Lung (tissue), 11 donors: ENCODE measurements at regions not wholly inside any gene's neighbourhood (a gene's known extent, or its start where the extent isn't known, plus 50 kb on each side); places are given as distances from the start of the nearest gene placed in this dataset.

Source experiments
- ATAC-seq: fragments of 200-7000 bp; cut with Tn5 transposase; one replicate; pipeline ENCODE4 v1.9.1; 2020; ENCODE audit warnings: moderate number of reproducible peaks; ENCODE audit not compliant: insufficient read depth, low FRiP score
- DNase-seq, 3 donors: peaks; one replicate each; pipeline ENCODE4 v3.0.0-alpha.2; 2013 to 2017
- H3K27ac ChIP-seq, 2 donors: one replicate each; pipeline ENCODE4 v1.5.1; 2013; ENCODE audit warnings: mild to moderate bottlenecking in 2 of 2, moderate library complexity in 2 of 2, control low read depth in 1 of 2, inconsistent platforms in 1 of 2, low read depth in 1 of 2, low read length in 1 of 2
- H3K27me3 ChIP-seq, 3 donors: one replicate each; pipeline ENCODE4 v1.5.1; 2013; ENCODE audit warnings: low read length in 2 of 3; ENCODE audit not compliant: control insufficient read depth in 3 of 3, insufficient read depth in 3 of 3
- H3K36me3 ChIP-seq, 4 donors: one replicate each; pipeline ENCODE4 v1.5.1; 2013; ENCODE audit warnings: low read length in 4 of 4, mild to moderate bottlenecking in 1 of 4, moderate library complexity in 1 of 4; ENCODE audit not compliant: control insufficient read depth in 4 of 4, insufficient read depth in 4 of 4
- H3K4me1 ChIP-seq, 5 donors: one replicate each; pipeline ENCODE4 v1.5.1; 2013; ENCODE audit warnings: low read length in 5 of 5, mild to moderate bottlenecking in 2 of 5, moderate library complexity in 1 of 5; ENCODE audit not compliant: control insufficient read depth in 5 of 5, insufficient read depth in 5 of 5
- H3K4me3 ChIP-seq: one replicate; pipeline ENCODE4 v1.5.1; 2013; ENCODE audit warnings: mild to moderate bottlenecking, control low read depth, moderate library complexity
- H3K9ac ChIP-seq, 2 donors: one replicate each; pipeline ENCODE4 v1.5.1; 2013; ENCODE audit warnings: low read length in 2 of 2, control low read depth in 1 of 2; ENCODE audit not compliant: insufficient read depth in 1 of 2
- H3K9me3 ChIP-seq, 4 donors: one replicate each; pipeline ENCODE4 v1.5.1; 2013; ENCODE audit warnings: low read length in 3 of 4, mild to moderate bottlenecking in 1 of 4, moderate library complexity in 1 of 4; ENCODE audit not compliant: control insufficient read depth in 4 of 4, insufficient read depth in 3 of 4
- CTCF ChIP-seq: IDR thresholded peaks from 2 replicates; pipeline ENCODE4 v1.5.1; 2012; ENCODE audit warnings: mild to moderate bottlenecking; ENCODE audit errors: control extremely low read depth, extremely low read depth
- WGBS, 2 donors: extraction: QIAGEN DNeasy Blood & Tissue Kit; methylation state at CpG; one replicate each; pipeline ENCODE4 v1.1.7; 2013; 5-methylcytosine and 5-hydroxymethylcytosine counted together
- donor health status: control.
- donor health status: control.
- donor health status: Bipolar disorder and iron deficiency.
- donor health status: healthy.
- donor health status: DM: yes; HTN: yes; CAD: no.

DNA sequence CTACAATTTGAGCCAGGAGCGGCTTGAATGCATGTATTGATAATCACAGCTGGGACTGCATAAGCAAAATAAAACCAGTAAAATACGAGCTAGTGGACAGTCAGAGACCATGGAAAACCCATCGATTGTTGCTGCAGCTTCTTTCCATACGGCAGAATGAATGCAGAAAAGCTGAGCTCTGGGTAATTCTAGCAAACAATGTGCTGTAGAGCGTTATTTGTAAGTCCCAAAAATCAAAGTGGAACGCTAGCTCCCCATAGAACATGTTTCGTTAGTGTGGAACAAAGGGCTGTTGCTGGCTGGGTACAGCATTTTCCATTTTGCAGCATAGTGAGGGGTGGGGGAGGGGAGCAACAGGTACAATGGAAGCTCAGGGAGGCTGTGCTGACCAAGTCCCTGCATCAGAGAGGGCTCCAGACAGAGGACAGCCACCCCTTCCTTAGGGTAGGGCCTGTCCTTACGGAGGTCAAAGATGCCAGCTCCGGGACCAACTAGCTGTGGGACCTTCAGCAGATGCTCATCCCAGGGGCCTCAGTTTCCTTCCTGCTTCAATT lies 74.1 kb downstream of the BOD1L2 start:
- DNase-seq (no peak), ATAC-seq (no peak)
- no peak overlapping the region for H3K27ac ChIP-seq
- no peak overlapping the region for H3K4me3 ChIP-seq
- H3K9ac ChIP-seq = no peak overlapping the region
- WGBS, 2 donors = 74 to 77% methylated on average over 9 of the region's 9 CpGs
- no peaks in the 10 kb centered on the region for H3K9me3 ChIP-seq
- no peaks in the 10 kb centered on the region for H3K36me3 ChIP-seq
- no peaks in the 10 kb centered on the region for H3K27me3 ChIP-seq
- H3K4me1 ChIP-seq = peaks cover 0 to 12% (median 0%) of the 10 kb centered on the region in 5 donors
- TF ChIP-seq CTCF = no peak

- 71 to 88% methylated on average over 4 of the region's 4 CpGs for WGBS, 2 donors
- no peaks in the 10 kb centered on the region for H3K9me3 ChIP-seq
- no peak overlapping the region for H3K4me3 ChIP-seq
- ATAC-seq (no peak), DNase-seq (no peak)
- no peak overlapping the region for H3K9ac ChIP-seq
- no peaks in the 10 kb centered on the region for H3K36me3 ChIP-seq
- TF ChIP-seq CTCF = no peak
- H3K27ac ChIP-seq = no peak overlapping the region
- H3K27me3 ChIP-seq = no peaks in the 10 kb centered on the region
- H3K4me1 ChIP-seq = peaks cover 0 to 12% (median 0%) of the 10 kb centered on the region in 5 donors
Measured at GRCh38 chr18:57223144-57223870, 76.4 kb downstream of the BOD1L2 start.

GRCh38 chr18:57230861-57231585 lies 84.1 kb downstream of the BOD1L2 start:
- WGBS, 2 donors = 65 to 69% methylated on average over 7 of the region's 7 CpGs
- Histone ChIP-seq H3K27me3 (no peaks in the 10 kb centered on the region), H3K9me3 (peaks cover 0 to 4% (median 0%) of the 10 kb centered on the region in 4 donors), H3K4me1 (no peaks in the 10 kb centered on the region), H3K9ac (no peak overlapping the region), H3K27ac (no peak overlapping the region), H3K4me3 (no peak overlapping the region), H3K36me3 (no peaks in the 10 kb centered on the region)
- ATAC-seq (no peak), DNase-seq (no peak)
- no peak for TF ChIP-seq CTCF
